Endothelial cell of umbilical vein (primary cell): ENCODE measurements at regions not wholly inside any gene's neighbourhood (a gene's known extent, or its start where the extent isn't known, plus 50 kb on each side); places are given as distances from the start of the nearest gene placed in this dataset.

Experiments
- EZH2 ChIP-seq: IDR thresholded peaks from 2 replicates; pipeline ENCODE4 v1.6.1; 2012; ENCODE audit warnings: borderline replicate concordance, low read depth, mild to moderate bottlenecking, moderate library complexity, low read length, inconsistent platforms; ENCODE audit not compliant: severe bottlenecking
- TF ChIP-seq, protein P1 (sequence below), 2 donors: IDR thresholded peaks; 1 replicate in 1 of 2; 2 replicates in 1 of 2; pipeline ENCODE4 v1.5.1; 2011; ENCODE audit warnings: low read length in 2 of 2, mild to moderate bottlenecking in 2 of 2, moderate library complexity in 2 of 2, control low read depth in 1 of 2, inconsistent platforms in 1 of 2, low read depth in 1 of 2; ENCODE audit not compliant: insufficient read depth in 1 of 2; ENCODE audit errors: extremely low read depth in 1 of 2

DNA sequence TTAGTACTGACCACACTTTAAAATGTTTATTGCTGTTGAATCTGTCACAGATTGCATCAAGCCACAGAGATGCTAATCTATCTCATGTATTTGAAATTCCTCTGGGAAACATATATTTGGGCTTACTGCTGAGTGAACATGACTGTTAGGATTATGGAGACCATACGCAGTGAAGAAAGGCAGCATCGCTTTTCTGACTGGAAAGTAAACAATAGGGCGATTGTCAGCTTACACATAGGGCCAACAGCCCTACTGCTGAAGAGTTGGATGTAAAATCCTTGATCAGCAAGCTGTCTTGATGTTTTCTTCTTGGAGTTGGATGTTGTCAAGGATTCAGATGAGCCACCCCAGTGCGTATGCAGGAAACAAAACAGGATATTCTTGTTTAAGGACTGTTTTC is 368.7 kb upstream of the ADGRL2 start:
- TF ChIP-seq, protein P1, sequence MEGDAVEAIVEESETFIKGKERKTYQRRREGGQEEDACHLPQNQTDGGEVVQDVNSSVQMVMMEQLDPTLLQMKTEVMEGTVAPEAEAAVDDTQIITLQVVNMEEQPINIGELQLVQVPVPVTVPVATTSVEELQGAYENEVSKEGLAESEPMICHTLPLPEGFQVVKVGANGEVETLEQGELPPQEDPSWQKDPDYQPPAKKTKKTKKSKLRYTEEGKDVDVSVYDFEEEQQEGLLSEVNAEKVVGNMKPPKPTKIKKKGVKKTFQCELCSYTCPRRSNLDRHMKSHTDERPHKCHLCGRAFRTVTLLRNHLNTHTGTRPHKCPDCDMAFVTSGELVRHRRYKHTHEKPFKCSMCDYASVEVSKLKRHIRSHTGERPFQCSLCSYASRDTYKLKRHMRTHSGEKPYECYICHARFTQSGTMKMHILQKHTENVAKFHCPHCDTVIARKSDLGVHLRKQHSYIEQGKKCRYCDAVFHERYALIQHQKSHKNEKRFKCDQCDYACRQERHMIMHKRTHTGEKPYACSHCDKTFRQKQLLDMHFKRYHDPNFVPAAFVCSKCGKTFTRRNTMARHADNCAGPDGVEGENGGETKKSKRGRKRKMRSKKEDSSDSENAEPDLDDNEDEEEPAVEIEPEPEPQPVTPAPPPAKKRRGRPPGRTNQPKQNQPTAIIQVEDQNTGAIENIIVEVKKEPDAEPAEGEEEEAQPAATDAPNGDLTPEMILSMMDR (IDR thresholded peaks at IDR 0.05; ENCODE audit: extremely low read depth in 1 of 2, insufficient read depth in 1 of 2, low read depth in 1 of 2, low read length in 2 of 2) = no peak
- TF ChIP-seq EZH2 = no peak
